Fibroblast of peridontal ligament (primary cell): ENCODE measurements at regions not wholly inside any gene's neighbourhood (a gene's known extent, or its start where the extent isn't known, plus 50 kb on each side); places are given as distances from the start of the nearest gene placed in this dataset.

Experiments used
- DNase-seq: peaks from one replicate; pipeline ENCODE4 v3.0.0-alpha.2; 2010; ENCODE audit errors: extremely low read depth

DNA sequence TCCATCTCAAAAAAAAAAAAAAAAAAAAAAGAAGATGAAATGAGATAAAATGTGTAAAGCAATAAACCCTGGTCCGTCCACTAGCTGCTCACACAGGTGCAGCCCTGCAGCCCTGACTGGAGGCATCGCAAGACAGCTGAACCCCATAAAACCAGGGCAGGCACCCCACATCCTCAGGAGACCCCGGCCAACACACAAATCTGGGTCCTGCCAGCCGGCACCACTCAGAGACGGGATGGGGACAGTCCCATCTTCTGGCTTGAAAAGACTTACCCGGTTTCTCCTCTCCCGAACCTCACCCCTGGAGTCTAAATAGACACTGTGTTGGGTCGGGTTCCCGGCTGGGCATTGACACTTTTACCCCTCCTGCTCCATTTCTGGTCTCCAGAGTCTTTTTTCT lies 52.7 kb upstream of the TNRC6C start:
- DNase-seq = no peak

DNA sequence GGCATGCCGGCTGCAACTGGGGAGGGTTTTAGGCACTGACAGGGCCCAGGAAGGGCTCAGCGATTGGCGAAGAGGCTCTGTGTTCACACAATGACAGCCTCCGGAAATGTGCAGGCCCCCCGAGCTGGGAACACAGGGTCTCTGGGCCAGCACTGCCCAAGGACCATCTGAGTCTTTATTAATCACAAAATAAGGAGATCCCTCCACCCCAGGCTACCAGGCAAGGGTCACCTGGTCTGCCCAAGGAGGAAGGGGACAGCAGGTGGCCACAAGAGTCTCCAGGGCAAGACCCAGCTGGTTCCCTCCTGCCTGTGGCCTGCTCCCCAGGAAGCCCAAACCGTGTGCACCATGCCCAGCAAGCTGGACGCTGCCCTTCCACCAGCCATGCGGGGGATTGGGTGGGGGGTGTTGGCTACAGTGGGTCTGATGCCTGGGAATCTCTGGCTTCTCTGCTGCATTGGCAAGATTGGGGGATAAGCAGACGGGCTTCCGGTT lies 52.1 kb upstream of the TNRC6C start:
- no peak for DNase-seq

DNA sequence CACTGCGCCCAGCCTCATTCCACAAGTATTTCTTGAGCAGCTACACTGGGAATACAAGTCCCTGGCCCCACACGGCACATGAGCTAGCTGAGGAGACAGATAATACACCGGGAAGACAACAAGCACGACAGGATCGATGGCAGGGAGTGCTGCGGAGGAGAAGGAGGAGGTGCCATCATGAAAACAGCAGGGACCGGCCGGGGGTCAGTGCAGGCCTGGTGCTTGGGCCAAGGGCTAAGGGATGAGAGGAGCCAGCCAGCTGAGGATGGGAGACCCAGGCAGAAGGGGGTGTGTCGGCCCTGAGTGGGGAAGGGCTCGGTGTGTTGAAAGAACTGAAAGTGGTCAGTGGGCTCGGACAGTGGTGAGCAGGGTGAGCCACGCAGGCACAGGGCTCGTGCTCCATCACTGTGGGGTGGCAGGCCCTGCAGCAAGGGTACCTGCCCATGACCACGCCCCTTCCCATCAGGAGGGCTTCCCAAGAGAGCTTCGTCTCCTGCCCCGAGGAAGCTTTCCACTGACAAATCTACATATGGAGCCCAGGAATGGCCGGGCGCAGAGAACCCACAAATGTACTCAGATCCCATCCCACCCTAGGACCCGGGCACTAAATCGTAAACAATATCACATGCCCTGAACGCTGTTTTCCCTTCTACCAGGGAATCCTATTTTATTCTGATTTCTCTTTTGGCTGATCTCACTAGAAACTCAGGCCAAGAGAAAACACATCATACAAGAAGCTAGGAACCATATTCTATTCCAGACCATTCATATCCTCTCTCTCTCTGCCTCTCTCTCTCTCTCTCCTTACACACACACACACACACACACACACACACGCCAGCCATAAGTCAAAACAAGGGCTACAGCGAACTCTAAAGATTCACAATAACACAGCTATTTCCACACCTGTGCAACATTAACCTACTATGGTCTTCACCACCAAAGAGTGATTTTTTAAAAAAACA lies 50.7 kb upstream of the TNRC6C start:
- DNase-seq = no peak

DNA sequence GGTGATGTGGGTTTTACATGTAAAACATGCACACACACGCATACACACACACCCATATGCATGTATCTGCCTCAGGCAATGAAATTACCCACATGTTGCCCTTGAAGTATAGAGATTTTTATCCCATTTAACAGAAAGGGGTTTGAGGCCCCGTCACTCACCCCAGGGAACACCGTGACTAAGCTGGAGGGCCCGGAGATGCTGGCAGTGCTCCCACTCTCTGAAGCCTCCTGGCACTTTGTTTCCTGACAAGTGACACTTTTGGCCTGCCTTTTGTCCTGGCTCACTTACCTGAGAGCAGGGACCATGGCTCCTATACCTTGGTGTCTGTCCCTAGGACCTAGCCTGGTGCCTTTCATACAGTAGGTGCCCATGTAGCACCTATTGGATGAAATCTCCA lies 50.0 kb upstream of the TNRC6C start:
- no peak for DNase-seq
